ENCODE measurements at regions not wholly inside any gene's neighbourhood (a gene's known extent, or its start where the extent isn't known, plus 50 kb on each side); places are given as distances from the start of the nearest gene placed in this dataset.

DNA sequence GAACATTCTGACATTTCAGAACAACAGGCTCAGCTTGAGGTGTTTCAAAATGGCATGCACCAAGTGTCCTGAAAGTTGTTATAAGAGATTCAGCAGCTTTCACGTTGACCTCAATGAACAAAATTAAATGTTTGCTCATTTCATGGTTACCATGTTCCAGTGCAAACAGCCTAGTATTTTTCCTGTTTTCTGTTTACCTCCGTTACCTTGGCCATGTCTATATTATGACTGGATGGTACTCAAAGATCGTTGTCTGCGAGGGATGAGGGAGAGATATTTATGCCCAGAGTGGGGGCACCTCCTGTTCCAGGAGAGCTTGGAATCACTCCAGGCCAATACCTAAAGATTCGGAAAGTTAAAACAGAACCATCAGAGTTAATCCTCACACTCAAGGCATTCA is 83.8 kb upstream of the SASH1 start:
- H3K4me3 ChIP-seq (ENCODE audit: low read depth, low read length) = no peak overlapping the region
- TF ChIP-seq, protein P1, sequence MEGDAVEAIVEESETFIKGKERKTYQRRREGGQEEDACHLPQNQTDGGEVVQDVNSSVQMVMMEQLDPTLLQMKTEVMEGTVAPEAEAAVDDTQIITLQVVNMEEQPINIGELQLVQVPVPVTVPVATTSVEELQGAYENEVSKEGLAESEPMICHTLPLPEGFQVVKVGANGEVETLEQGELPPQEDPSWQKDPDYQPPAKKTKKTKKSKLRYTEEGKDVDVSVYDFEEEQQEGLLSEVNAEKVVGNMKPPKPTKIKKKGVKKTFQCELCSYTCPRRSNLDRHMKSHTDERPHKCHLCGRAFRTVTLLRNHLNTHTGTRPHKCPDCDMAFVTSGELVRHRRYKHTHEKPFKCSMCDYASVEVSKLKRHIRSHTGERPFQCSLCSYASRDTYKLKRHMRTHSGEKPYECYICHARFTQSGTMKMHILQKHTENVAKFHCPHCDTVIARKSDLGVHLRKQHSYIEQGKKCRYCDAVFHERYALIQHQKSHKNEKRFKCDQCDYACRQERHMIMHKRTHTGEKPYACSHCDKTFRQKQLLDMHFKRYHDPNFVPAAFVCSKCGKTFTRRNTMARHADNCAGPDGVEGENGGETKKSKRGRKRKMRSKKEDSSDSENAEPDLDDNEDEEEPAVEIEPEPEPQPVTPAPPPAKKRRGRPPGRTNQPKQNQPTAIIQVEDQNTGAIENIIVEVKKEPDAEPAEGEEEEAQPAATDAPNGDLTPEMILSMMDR (IDR thresholded peaks at IDR 0.05; ENCODE audit: control insufficient read depth, extremely low read depth, insufficient read depth) = no peak
- peak; percentile 89 for DNase-seq (ENCODE audit: low read depth)

DNA sequence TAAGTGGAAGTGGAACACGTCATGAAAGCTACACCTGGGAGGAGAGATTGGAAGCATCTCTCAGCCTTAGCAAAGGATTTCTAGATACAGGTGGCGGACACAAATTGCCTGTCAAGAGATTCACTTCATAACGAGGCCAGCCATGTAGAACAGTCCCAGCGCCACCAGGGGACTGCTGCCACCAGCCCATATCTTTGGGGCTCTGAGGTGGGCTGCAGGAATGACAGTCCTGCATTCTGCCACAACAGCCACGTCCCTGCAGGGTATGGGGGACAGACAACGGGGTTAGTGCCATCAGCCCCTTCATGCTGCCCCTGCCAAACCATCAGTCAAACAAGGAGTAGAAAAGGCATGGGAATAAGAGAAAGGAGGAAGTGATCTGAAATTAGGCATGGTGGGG is 81.2 kb upstream of the SASH1 start:
- no peak for DNase-seq (ENCODE audit: low read depth)
- TF ChIP-seq, protein P1 (IDR thresholded peaks at IDR 0.05; ENCODE audit: control insufficient read depth, extremely low read depth, insufficient read depth) = no peak
- no peak overlapping the region for H3K4me3 ChIP-seq (ENCODE audit: low read depth, low read length)

DNA sequence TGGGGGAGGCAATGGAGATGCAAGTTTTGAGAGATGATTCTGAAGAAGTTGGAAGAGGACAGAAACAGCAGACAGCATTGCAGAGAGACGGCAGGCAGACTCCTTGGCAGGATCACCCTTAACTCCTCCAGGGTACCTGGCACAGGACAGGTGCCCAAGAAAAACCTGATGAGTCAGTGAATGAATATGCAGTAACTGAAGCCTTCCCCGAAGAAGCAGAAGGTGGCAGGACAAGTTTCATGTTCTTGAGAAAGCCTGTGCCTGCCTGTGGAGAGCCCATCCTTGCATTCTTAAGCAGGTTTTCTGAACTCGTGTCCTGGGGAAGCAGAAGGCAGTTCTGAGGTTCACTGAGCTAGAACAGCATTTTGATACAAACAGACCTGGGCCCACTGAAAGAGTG is 79.6 kb upstream of the SASH1 start:
- TF ChIP-seq, protein P1 (IDR thresholded peaks at IDR 0.05; ENCODE audit: control insufficient read depth, extremely low read depth, insufficient read depth) = 0 out of 2 replicates have a peak, but pooled peaks have one; percentile 6
- no peak overlapping the region for H3K4me3 ChIP-seq (ENCODE audit: low read depth, low read length)
- peak; percentile 58 for DNase-seq (ENCODE audit: low read depth)

DNA sequence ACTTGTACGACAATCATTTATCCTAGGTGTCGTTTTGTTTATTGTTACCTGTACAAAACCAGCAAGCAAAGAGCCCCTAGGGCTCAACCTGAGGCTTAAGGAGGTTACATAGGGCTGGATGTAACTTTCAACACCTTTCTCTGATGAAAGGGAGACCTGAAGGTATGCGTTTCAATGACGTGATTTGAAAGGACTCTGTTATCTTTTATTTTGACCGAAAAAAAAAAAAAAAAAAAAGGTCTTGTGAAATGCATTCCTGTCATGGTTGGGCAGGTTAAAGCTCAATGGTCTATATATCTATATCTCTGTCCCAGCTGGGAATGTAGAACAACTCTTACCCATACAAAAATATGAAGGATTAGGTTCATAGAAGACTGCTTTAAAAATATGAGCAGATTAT is 78.7 kb upstream of the SASH1 start:
- H3K4me3 ChIP-seq (ENCODE audit: low read depth, low read length) = no peak overlapping the region
- DNase-seq (ENCODE audit: low read depth) = no peak
- TF ChIP-seq, protein P1 (IDR thresholded peaks at IDR 0.05; ENCODE audit: control insufficient read depth, extremely low read depth, insufficient read depth) = no peak

DNA sequence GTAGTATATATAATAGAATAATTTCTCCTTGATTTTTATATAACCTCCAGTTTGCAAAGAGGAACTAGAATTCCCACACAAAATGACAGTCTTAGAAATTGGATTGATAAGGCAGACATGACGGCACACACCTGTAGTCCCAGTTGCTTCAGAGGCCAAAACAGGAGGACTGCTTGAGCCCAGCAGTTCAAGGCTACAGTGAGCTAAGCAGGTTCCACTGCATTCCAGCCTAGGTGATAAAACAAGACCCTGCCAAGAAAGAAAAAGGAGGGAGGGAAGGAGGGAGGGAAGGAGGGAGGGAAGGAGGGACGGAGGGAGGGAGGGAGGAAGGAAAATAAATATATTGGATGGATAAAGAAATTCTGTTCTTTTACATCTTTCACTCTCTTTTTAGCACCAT is 77.6 kb upstream of the SASH1 start:
- TF ChIP-seq, protein P1 (IDR thresholded peaks at IDR 0.05; ENCODE audit: control insufficient read depth, extremely low read depth, insufficient read depth) = no peak
- peak; percentile 67 for DNase-seq (ENCODE audit: low read depth)
- H3K4me3 ChIP-seq (ENCODE audit: low read depth, low read length) = no peak overlapping the region

DNA sequence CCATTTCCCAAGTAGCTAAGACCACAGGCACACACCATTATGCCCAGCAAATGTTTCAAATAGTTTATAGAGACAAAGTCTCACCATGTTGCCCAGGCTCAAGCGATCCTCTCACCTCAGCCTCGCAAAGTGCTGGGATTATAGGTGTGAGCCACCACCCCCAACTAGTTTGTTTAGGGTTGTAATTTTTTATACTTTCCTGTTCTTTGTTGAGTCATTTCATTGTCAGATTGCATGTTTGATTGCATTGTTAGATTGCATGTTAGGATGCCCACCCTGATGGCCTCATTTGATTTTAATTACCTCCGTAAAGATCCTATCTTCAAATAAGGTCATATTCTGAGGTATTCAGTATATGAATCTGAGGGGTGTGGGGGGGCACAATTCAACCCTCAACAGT is 73.3 kb upstream of the SASH1 start:
- TF ChIP-seq, protein P1 (IDR thresholded peaks at IDR 0.05; ENCODE audit: control insufficient read depth, extremely low read depth, insufficient read depth) = no peak
- no peak for DNase-seq (ENCODE audit: low read depth)
- H3K4me3 ChIP-seq (ENCODE audit: low read depth, low read length) = no peak overlapping the region

DNA sequence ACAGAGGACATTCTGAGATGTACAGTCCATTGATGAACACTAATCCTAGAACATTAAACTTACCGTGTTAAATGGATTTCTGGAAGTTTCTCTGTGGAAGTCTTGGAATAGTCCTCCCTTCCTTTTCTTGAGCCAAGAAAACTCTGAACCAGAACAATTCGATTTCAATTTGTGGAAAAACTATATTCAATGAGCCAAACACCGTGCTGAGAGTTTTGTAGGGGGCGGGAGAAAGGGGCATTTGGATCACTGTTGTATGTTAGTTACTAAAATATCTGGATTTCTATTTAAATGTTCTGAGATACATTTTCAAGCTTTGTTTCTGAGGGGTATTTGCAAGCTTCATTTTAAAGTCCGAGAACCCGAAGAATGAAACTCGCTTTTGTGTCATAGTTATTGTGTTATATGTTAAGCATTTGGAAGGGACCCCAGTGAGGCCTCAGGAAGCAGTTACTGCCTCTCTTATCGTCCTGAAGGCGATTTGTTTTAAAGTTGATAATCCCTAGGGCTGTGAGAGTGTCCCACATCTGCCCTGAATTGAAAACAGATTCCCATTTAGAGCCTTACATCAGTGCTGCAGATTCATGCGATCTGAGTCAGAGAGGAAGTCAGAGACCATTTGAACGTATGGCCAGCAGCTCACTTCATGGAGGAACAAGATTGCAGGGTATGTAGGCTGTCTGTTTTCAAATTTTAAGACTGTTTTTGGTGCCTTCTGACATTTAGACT is 70.8 kb upstream of the SASH1 start:
- no peak for DNase-seq (ENCODE audit: low read depth)
- TF ChIP-seq, protein P1 (IDR thresholded peaks at IDR 0.05; ENCODE audit: control insufficient read depth, extremely low read depth, insufficient read depth) = no peak
- no peak overlapping the region for H3K4me3 ChIP-seq (ENCODE audit: low read depth, low read length)

Measured in LNCaP clone FGC (cell line).